Mesodermal cell (in vitro differentiated cells): ENCODE measurements at regions not wholly inside any gene's neighbourhood (a gene's known extent, or its start where the extent isn't known, plus 50 kb on each side); places are given as distances from the start of the nearest gene placed in this dataset.
A peak's percentile ranks its signal among the peaks of the same experiment; 100 is the strongest.

Source experiments
- H3K27ac ChIP-seq: 2 replicates; pipeline ENCODE4 v1.7.0; 2013; ENCODE audit warnings: mild to moderate bottlenecking, low read depth, low read length, moderate library complexity; ENCODE audit not compliant: severe bottlenecking
- H3K36me3 ChIP-seq: 2 replicates; pipeline ENCODE4 v1.7.1; 2013; ENCODE audit warnings: mild to moderate bottlenecking, low read length, moderate library complexity; ENCODE audit not compliant: control insufficient read depth, insufficient read depth
- H3K4me1 ChIP-seq: one replicate; pipeline ENCODE4 v1.7.1; 2013; ENCODE audit warnings: mild to moderate bottlenecking, low read length; ENCODE audit not compliant: insufficient read depth, control insufficient read depth, poor library complexity, severe bottlenecking
- H3K4me3 ChIP-seq: 2 replicates; pipeline ENCODE4 v1.7.0; 2013; ENCODE audit warnings: low read length, control low read depth, mild to moderate bottlenecking; ENCODE audit not compliant: insufficient read depth, poor library complexity, severe bottlenecking; ENCODE audit errors: extremely low read depth
- H3K9me3 ChIP-seq: 2 replicates; pipeline ENCODE4 v1.7.1; 2013; ENCODE audit warnings: mild to moderate bottlenecking, low read length, moderate library complexity; ENCODE audit not compliant: control insufficient read depth
- WGBS, 2 experiments: methylation state at CpG; one replicate each; pipeline ENCODE4 v1.1.5; 2013; ENCODE audit warnings: missing lambda C conversion rate in 2 of 2; ENCODE audit not compliant: insufficient coverage in 2 of 2; 5-methylcytosine and 5-hydroxymethylcytosine counted together

DNA sequence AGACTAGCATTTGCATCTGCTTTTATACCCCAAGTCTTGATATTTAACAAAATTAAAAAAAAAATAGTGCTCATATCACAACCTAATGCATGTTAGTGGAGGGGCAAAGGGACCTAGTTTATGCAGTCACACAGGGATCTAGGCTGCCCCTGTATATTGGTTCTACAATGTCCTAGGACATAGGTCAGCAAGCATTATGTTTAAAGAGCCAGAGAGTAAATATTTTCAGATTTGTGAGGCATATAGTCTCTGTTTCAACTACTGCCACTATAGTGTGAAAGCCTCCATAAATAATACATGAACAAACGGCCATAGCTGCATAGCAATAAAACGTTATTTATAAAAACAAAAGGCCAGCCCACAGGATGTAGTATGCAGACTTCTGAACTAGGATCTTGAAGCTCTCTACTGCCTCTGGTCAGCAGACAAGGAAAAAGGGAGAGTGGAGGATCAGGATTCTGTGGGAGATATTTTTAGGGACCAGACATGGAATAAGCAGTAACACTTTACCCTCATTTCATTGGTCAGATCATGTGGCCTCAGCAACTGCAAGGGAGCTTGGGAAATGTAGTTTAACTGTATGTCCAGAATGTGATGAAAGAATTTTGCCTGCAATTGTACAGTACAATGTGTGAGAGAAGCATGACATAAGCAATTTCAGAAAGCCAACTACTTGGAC is 414.2 kb upstream of the SPTLC3 start:
- WGBS, 2 experiments = 63 to 100% methylated on average over 1 of the region's 2 CpGs

DNA sequence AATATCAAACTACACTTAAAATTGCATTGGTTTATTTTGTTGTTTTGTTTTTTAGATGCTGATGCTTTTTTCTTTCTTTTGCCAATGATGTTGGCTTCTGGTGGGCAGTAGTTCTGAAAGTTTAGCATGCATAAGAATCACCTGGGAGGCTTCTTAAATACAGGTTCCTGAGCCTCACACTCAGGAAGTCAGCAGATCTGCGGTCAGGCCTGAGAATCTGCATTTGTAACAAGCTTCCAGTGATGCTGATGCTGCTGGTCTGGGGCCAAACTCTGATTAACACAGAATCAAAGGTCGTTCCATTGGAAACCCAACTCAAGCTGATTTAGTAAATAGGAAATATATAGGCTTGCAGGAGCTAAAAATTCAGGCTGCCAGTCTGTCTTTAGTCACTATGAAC is 412.9 kb upstream of the SPTLC3 start:
- Histone ChIP-seq H3K27ac (no peak overlapping the region), H3K36me3 (no peaks in the 10 kb centered on the region), H3K9me3 (no peaks in the 10 kb centered on the region), H3K4me1 (peaks cover 3% of the 10 kb centered on the region), H3K4me3 (no peak overlapping the region)
- WGBS, 2 experiments = 88 to 100% methylated on average over 1 to 2 of the region's 2 CpGs

More for the DNA sequence above, 414.2 kb upstream of the SPTLC3 start:
- H3K36me3 ChIP-seq = no peaks in the 10 kb centered on the region
- no peak overlapping the region for H3K27ac ChIP-seq
- no peaks in the 10 kb centered on the region for H3K9me3 ChIP-seq
- no peak overlapping the region for H3K4me3 ChIP-seq
- peaks cover 3% of the 10 kb centered on the region for H3K4me1 ChIP-seq

- Histone ChIP-seq H3K36me3 (no peaks in the 10 kb centered on the region), H3K4me3 (no peak overlapping the region), H3K9me3 (no peaks in the 10 kb centered on the region), H3K4me1 (peaks cover 3% of the 10 kb centered on the region), H3K27ac (no peak overlapping the region)
- WGBS, 2 experiments = 93 to 100% methylated on average over 1 to 2 of the region's 2 CpGs
Measured at GRCh38 chr20:12596863-12597262, 411.9 kb upstream of the SPTLC3 start.

- 69 to 88% methylated on average over 1 to 3 of the region's 3 CpGs for WGBS, 2 experiments
- peak overlapping the region; percentile 43 for H3K27ac ChIP-seq
Measured at GRCh38 chr20:12597551-12597950, 411.2 kb upstream of the SPTLC3 start.

GRCh38 chr20:12598894-12599293 is 409.9 kb upstream of the SPTLC3 start:
- Histone ChIP-seq H3K36me3 (no peaks in the 10 kb centered on the region), H3K27ac (no peak overlapping the region), H3K9me3 (no peaks in the 10 kb centered on the region), H3K4me1 (no peaks in the 10 kb centered on the region), H3K4me3 (no peak overlapping the region)
- 96% methylated on average over 3 of the region's 3 CpGs; no CpG with 5 or more reads in 1 of the 2 experiments for WGBS, 2 experiments

More at GRCh38 chr20:12597551-12597950, 411.2 kb upstream of the SPTLC3 start:
- Histone ChIP-seq H3K9me3 (no peaks in the 10 kb centered on the region), H3K36me3 (no peaks in the 10 kb centered on the region), H3K4me1 (no peaks in the 10 kb centered on the region), H3K4me3 (no peak overlapping the region)

DNA sequence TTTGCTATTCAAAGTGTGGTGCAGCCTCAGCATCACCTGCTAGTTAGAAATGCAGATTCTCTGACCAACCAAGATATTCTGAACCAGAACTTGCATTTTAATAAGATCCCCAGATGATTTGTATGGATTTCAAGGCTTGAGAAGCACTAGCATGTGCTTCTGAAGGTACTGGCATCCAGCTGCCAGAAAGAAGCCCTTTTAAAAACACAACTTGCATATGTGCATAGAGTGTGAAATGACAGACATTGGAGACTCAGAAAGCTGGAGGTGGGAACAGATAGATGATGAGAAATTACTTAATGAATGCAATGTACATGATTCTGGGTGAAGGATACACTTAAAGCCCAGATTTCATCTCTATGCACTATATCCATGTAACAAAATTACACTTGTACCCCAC is 409.3 kb upstream of the SPTLC3 start:
- Histone ChIP-seq H3K4me3 (no peak overlapping the region), H3K4me1 (no peaks in the 10 kb centered on the region), H3K9me3 (no peaks in the 10 kb centered on the region), H3K36me3 (no peaks in the 10 kb centered on the region), H3K27ac (no peak overlapping the region)

- no peaks in the 10 kb centered on the region for H3K9me3 ChIP-seq
- no peak overlapping the region for H3K4me3 ChIP-seq
- H3K36me3 ChIP-seq = no peaks in the 10 kb centered on the region
- 72 to 76% methylated on average over 2 of the region's 2 CpGs for WGBS, 2 experiments
- no peaks in the 10 kb centered on the region for H3K4me1 ChIP-seq
- H3K27ac ChIP-seq = no peak overlapping the region
Measured at GRCh38 chr20:12605751-12606150, 403.0 kb upstream of the SPTLC3 start.

- Histone ChIP-seq H3K4me3 (no peak overlapping the region), H3K4me1 (no peaks in the 10 kb centered on the region), H3K36me3 (no peaks in the 10 kb centered on the region), H3K27ac (no peak overlapping the region), H3K9me3 (no peaks in the 10 kb centered on the region)
- WGBS, 2 experiments = no CpG with 5 or more reads among the region's 1 CpG
Measured at GRCh38 chr20:12610871-12611270, 397.9 kb upstream of the SPTLC3 start.

- WGBS, 2 experiments = no CpG with 5 or more reads among the region's 1 CpG
Measured at GRCh38 chr20:12614764-12615163, 394.0 kb upstream of the SPTLC3 start.

DNA sequence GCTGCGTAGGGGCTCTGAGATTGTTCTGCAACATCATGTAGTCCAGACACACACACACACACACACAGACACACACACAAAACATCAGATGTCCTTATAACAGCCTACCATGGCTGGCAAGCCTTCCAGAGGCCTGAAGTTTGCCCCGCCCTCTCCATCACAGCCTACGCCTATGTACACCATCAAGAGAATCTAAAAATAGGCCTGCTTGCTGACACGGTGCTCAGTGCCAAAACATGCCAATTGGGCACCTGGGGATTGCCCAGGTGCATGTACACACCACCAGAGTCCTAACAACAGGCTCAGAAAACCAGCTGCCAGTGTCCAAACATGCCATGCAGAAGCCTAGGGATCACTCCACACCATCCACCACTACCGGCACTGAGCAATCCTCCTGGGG is 391.7 kb upstream of the SPTLC3 start:
- H3K9me3 ChIP-seq = no peaks in the 10 kb centered on the region
- no peaks in the 10 kb centered on the region for H3K36me3 ChIP-seq
- no peak overlapping the region for H3K4me3 ChIP-seq
- H3K4me1 ChIP-seq = no peaks in the 10 kb centered on the region
- 85% methylated on average over 5 of the region's 5 CpGs; no CpG with 5 or more reads in 1 of the 2 experiments for WGBS, 2 experiments
- no peak overlapping the region for H3K27ac ChIP-seq

More at GRCh38 chr20:12614764-12615163, 394.0 kb upstream of the SPTLC3 start:
- H3K4me3 ChIP-seq = no peak overlapping the region
- no peaks in the 10 kb centered on the region for H3K9me3 ChIP-seq
- H3K36me3 ChIP-seq = no peaks in the 10 kb centered on the region
- H3K4me1 ChIP-seq = no peaks in the 10 kb centered on the region
- no peak overlapping the region for H3K27ac ChIP-seq

DNA sequence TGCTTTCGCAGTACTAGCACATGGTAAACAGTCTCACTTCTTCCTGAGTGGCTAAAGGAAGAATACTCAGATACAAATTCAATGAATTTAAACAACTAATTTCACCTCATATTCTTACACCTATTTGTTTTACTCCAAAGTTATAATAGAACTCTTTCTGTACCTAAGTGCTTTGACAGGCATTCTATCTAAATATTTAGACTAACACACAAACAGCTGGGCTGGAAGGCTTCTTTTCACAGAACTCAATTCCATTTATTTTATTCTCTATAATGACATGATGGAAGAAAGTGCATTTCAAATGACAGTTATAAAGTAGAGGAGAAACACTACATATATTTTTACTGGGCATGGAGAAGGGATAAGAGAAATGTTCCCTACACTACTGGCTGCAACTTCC is 384.9 kb upstream of the SPTLC3 start:
- WGBS, 2 experiments = no CpG with 5 or more reads among the region's 1 CpG
- Histone ChIP-seq H3K9me3 (no peaks in the 10 kb centered on the region), H3K4me1 (no peaks in the 10 kb centered on the region), H3K4me3 (no peak overlapping the region), H3K36me3 (no peaks in the 10 kb centered on the region), H3K27ac (no peak overlapping the region)
